Osteocyte (in vitro differentiated cells): ENCODE measurements at regions not wholly inside any gene's neighbourhood (a gene's known extent, or its start where the extent isn't known, plus 50 kb on each side); places are given as distances from the start of the nearest gene placed in this dataset.

Source experiments
- DNase-seq: peaks from one replicate; pipeline ENCODE4 v3.0.0; 2021; ENCODE audit warnings: mixed read lengths; ENCODE audit not compliant: unreplicated experiment; ENCODE audit errors: extremely low spot score
- H3K27ac Mint-ChIP-seq: one replicate; pipeline ENCODE4 v1.8.0; 2021; ENCODE audit warnings: mild to moderate bottlenecking, mixed read lengths; ENCODE audit not compliant: unreplicated experiment
- H3K27me3 Mint-ChIP-seq: one replicate; pipeline ENCODE4 v1.8.0; 2021; ENCODE audit warnings: mixed read lengths; ENCODE audit not compliant: unreplicated experiment
- H3K36me3 Mint-ChIP-seq: one replicate; pipeline ENCODE4 v1.8.0; 2021; ENCODE audit warnings: mixed read lengths; ENCODE audit not compliant: unreplicated experiment
- H3K4me1 Mint-ChIP-seq: one replicate; pipeline ENCODE4 v1.8.0; 2021; ENCODE audit warnings: mixed read lengths; ENCODE audit not compliant: unreplicated experiment
- H3K4me3 Mint-ChIP-seq: one replicate; pipeline ENCODE4 v1.8.0; 2021; ENCODE audit warnings: mild to moderate bottlenecking, moderate library complexity, mixed read lengths; ENCODE audit not compliant: unreplicated experiment
- H3K9me3 Mint-ChIP-seq: one replicate; pipeline ENCODE4 v1.8.0; 2021; ENCODE audit warnings: mixed read lengths; ENCODE audit not compliant: unreplicated experiment
- CTCF ChIP-seq: fragments of 200-600 bp; sonication (generic); IDR thresholded peaks from 2 replicates; pipeline ENCODE4 v1.5.0; 2021; ENCODE audit warnings: antibody characterized with exemption, mild to moderate bottlenecking, moderate library complexity

- no peak for TF ChIP-seq CTCF
- no peaks in the 10 kb centered on the region for H3K9me3 Mint-ChIP-seq
- peaks cover 15% of the 10 kb centered on the region for H3K27me3 Mint-ChIP-seq
- H3K4me3 Mint-ChIP-seq = no peak overlapping the region
- H3K4me1 Mint-ChIP-seq = no peaks in the 10 kb centered on the region
- H3K27ac Mint-ChIP-seq = no peak overlapping the region
- H3K36me3 Mint-ChIP-seq = no peaks in the 10 kb centered on the region
- DNase-seq = no peak
Observed at GRCh38 chr18:26705757-26706156, 157.4 kb upstream of the KCTD1 start.

GRCh38 chr18:26703170-26703930 lies 155.0 kb upstream of the KCTD1 start:
- Mint-ChIP-seq H3K4me1 (no peaks in the 10 kb centered on the region), H3K36me3 (no peaks in the 10 kb centered on the region), H3K9me3 (no peaks in the 10 kb centered on the region), H3K4me3 (no peak overlapping the region), H3K27ac (no peak overlapping the region), H3K27me3 (peaks cover 7% of the 10 kb centered on the region)
- no peak for DNase-seq
- TF ChIP-seq CTCF = no peak

- peaks cover 5% of the 10 kb centered on the region for H3K27me3 Mint-ChIP-seq
- no peak for TF ChIP-seq CTCF
- no peaks in the 10 kb centered on the region for H3K4me1 Mint-ChIP-seq
- H3K27ac Mint-ChIP-seq = no peak overlapping the region
- DNase-seq = no peak
- H3K36me3 Mint-ChIP-seq = no peaks in the 10 kb centered on the region
- H3K4me3 Mint-ChIP-seq = no peak overlapping the region
- no peaks in the 10 kb centered on the region for H3K9me3 Mint-ChIP-seq
Observed at GRCh38 chr18:26702086-26702485, 153.7 kb upstream of the KCTD1 start.

GRCh38 chr18:26700728-26701127 lies 152.4 kb upstream of the KCTD1 start:
- Mint-ChIP-seq H3K27me3 (peaks cover 5% of the 10 kb centered on the region), H3K27ac (no peak overlapping the region), H3K4me1 (no peaks in the 10 kb centered on the region), H3K4me3 (no peak overlapping the region), H3K36me3 (no peaks in the 10 kb centered on the region), H3K9me3 (no peaks in the 10 kb centered on the region)
- no peak for TF ChIP-seq CTCF
- DNase-seq = no peak

GRCh38 chr18:26700201-26700600 lies 151.8 kb upstream of the KCTD1 start:
- no peaks in the 10 kb centered on the region for H3K36me3 Mint-ChIP-seq
- no peak for DNase-seq
- TF ChIP-seq CTCF = no peak
- H3K27me3 Mint-ChIP-seq = peaks cover 2% of the 10 kb centered on the region
- no peak overlapping the region for H3K4me3 Mint-ChIP-seq
- peaks cover 1% of the 10 kb centered on the region for H3K9me3 Mint-ChIP-seq
- H3K27ac Mint-ChIP-seq = no peak overlapping the region
- H3K4me1 Mint-ChIP-seq = no peaks in the 10 kb centered on the region
